ENCODE measurements at regions not wholly inside any gene's neighbourhood (a gene's known extent, or its start where the extent isn't known, plus 50 kb on each side); places are given as distances from the start of the nearest gene placed in this dataset.

DNA sequence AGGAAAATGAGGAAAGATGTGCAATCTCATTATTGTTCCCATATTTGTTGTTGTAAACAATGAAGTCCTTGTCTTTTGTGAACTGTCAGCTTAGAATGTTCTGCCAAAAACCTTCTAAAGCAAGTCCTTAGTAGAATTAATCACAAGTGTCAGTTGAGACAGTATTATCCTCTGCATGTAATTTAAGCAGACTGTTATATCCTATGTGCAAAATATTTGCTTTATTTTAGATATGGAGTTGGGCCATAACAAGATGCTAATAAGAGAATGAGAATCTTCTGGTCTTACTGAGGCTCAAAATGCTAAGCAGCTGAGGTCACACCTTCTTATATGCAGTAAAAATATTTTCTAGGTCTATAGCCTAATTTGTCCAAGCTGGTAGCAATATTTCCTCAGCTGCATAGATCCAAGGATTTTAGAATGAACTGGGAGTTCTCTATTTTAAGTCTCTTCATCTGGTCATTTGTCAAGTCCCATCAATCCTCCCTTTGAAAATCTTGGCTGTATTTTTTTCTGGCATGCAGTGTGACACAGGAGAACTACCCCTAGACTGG is 222.3 kb upstream of the NAV3 start:
- Histone ChIP-seq H3K79me1 (ENCODE audit: low read depth in 1 of 2, low read length in 2 of 2) (no peaks in the 10 kb centered on the region), H3K14ac (replicated peaks; ENCODE audit: low read depth, low read length) (no peak overlapping the region), H2BK120ac (ENCODE audit: low read depth, low read length) (no peak overlapping the region), H2BK5ac (ENCODE audit: low read depth, low read length, poor library complexity, severe bottlenecking) (no peak overlapping the region), H3K36me3 (ENCODE audit: control insufficient read depth, insufficient read depth, low read length) (no peaks in the 10 kb centered on the region), H3K4me1 (ENCODE audit: control insufficient read depth, insufficient read depth, low read length) (no peaks in the 10 kb centered on the region), H3K4me2 (ENCODE audit: low read depth, low read length) (no peak overlapping the region), H3K18ac (ENCODE audit: low read depth, low read length) (no peak overlapping the region), H2AK9ac (replicated peaks; ENCODE audit: low read depth, low read length, poor library complexity) (no peak overlapping the region), H2AFZ (replicated peaks; ENCODE audit: low read length, poor library complexity) (no peak overlapping the region), H3K9me1 (ENCODE audit: insufficient read depth, low read length) (no peaks in the 10 kb centered on the region), H3K23ac (ENCODE audit: low read depth, low read length) (no peak overlapping the region), H4K20me1 (ENCODE audit: insufficient read depth, low read length) (no peaks in the 10 kb centered on the region), H3K9me3 (ENCODE audit: control insufficient read depth, insufficient read depth, low read length) (no peaks in the 10 kb centered on the region), H3K27me3 (ENCODE audit: control insufficient read depth, insufficient read depth, low read length) (no peaks in the 10 kb centered on the region), H2BK20ac (ENCODE audit: low read depth, low read length) (no peak overlapping the region), H3K27ac (ENCODE audit: insufficient read depth, low read length) (no peak overlapping the region), H4K91ac (ENCODE audit: insufficient read depth, low read depth, low read length) (no peak overlapping the region), H3K4me3 (ENCODE audit: insufficient read depth, low read depth, low read length) (no peak overlapping the region), H3K56ac (ENCODE audit: extremely low read depth, insufficient read depth, low read length) (no peak overlapping the region), H3K4ac (ENCODE audit: low read depth, low read length) (no peak overlapping the region), H3K9ac (ENCODE audit: low read depth, low read length) (no peak overlapping the region), H2BK15ac (ENCODE audit: low read depth, low read length) (no peak overlapping the region), H4K8ac (ENCODE audit: low read depth in 2 of 2, low read length in 2 of 2) (no peak overlapping the region), H2AK5ac (ENCODE audit: low read depth, low read length) (no peak overlapping the region), H4K5ac (ENCODE audit: low read depth, low read length) (no peak overlapping the region)
- BruUV-seq (replicated peaks): no TSS peak
- CTCF ChIA-PET: no interaction called here
- no peak for DNase-seq
- dilution Hi-C loops (cut with HindIII; ENCODE audit: low sequenced_read_pairs, unreplicated experiment): no loop called here
- TF ChIP-seq RCOR1 (IDR thresholded peaks at IDR 0.05; ENCODE audit: insufficient replicate concordance, low read length): no peak
- no peak for TF ChIP-seq CEBPB (IDR thresholded peaks at IDR 0.05; ENCODE audit: low read depth, low read length)
- no peak for TF ChIP-seq SMC3 (IDR thresholded peaks at IDR 0.05; ENCODE audit: low read depth, low read length)
- TF ChIP-seq CHD1 (IDR thresholded peaks at IDR 0.05; ENCODE audit: low read depth, low read length): no peak
- no peak for TF ChIP-seq MAZ (IDR thresholded peaks at IDR 0.05; ENCODE audit: borderline replicate concordance, low read depth, low read length)
- intact Hi-C loops (cut with micrococcal nuclease): no loop called here
- no peak for ATAC-seq (ENCODE audit: low read depth)
- POLR2A ChIA-PET (ENCODE audit: unreplicated experiment): no interaction called here
- in situ Hi-C loops (cut with MboI; ENCODE audit: low sequenced_read_pairs): no loop called here

Data from IMR-90 (cell line).